ENCODE measurements at regions not wholly inside any gene's neighbourhood (a gene's known extent, or its start where the extent isn't known, plus 50 kb on each side); places are given as distances from the start of the nearest gene placed in this dataset.
"Not testable (repeated sequence)": the region's sequence is repeated elsewhere in the genome, so short reads cannot be mapped to it uniquely, and the experiment has no call there.

GRCh38 chr7:125299003-125299765 is 369.6 kb upstream of the POT1 start:
- no peak for DNase-seq (ENCODE audit: extremely low read depth, low read depth, low spot score)

- DNase-seq (ENCODE audit: extremely low read depth, low read depth, low spot score): no peak
These were observed 350.3 kb upstream of the POT1 start for GRCh38 chr7:125279961-125280360.

GRCh38 chr7:125278318-125278717 is 348.7 kb upstream of the POT1 start:
- no peak for DNase-seq (ENCODE audit: extremely low read depth, low read depth, low spot score)

GRCh38 chr7:125274742-125275141 is 345.1 kb upstream of the POT1 start:
- not testable (repeated sequence) for DNase-seq (ENCODE audit: extremely low read depth, low read depth, low spot score)

- not testable (repeated sequence) for DNase-seq (ENCODE audit: extremely low read depth, low read depth, low spot score)
These were observed 334.7 kb upstream of the POT1 start for GRCh38 chr7:125264174-125264856.

GRCh38 chr7:125258876-125259417 is 329.3 kb upstream of the POT1 start:
- not testable (repeated sequence) for DNase-seq (ENCODE audit: extremely low read depth, low read depth, low spot score)

- DNase-seq (ENCODE audit: extremely low read depth, low read depth, low spot score): no peak
These were observed 328.0 kb upstream of the POT1 start for GRCh38 chr7:125257617-125258016.

- no peak for DNase-seq (ENCODE audit: extremely low read depth, low read depth, low spot score)
These were observed 326.8 kb upstream of the POT1 start for GRCh38 chr7:125256446-125256845.

- no peak for DNase-seq (ENCODE audit: extremely low read depth, low read depth, low spot score)
These were observed 326.2 kb upstream of the POT1 start for GRCh38 chr7:125255810-125256209.

- no peak for DNase-seq (ENCODE audit: extremely low read depth, low read depth, low spot score)
These were observed 324.9 kb upstream of the POT1 start for GRCh38 chr7:125254566-125254965.

- no peak for DNase-seq (ENCODE audit: extremely low read depth, low read depth, low spot score)
These were observed 324.0 kb upstream of the POT1 start for GRCh38 chr7:125253452-125254190.

- DNase-seq (ENCODE audit: extremely low read depth, low read depth, low spot score): no peak
These were observed 318.0 kb upstream of the POT1 start for GRCh38 chr7:125247514-125248098.

- DNase-seq (ENCODE audit: extremely low read depth, low read depth, low spot score): no peak
These were observed 317.1 kb upstream of the POT1 start for GRCh38 chr7:125246706-125247105.

- DNase-seq (ENCODE audit: extremely low read depth, low read depth, low spot score): no peak
These were observed 311.9 kb upstream of the POT1 start for GRCh38 chr7:125241548-125241947.

- no peak for DNase-seq (ENCODE audit: extremely low read depth, low read depth, low spot score)
These were observed 293.0 kb upstream of the POT1 start for GRCh38 chr7:125222596-125222995.

- DNase-seq (ENCODE audit: extremely low read depth, low read depth, low spot score): no peak
These were observed 288.5 kb upstream of the POT1 start for GRCh38 chr7:125218076-125218475.

- no peak for DNase-seq (ENCODE audit: extremely low read depth, low read depth, low spot score)
These were observed 271.4 kb upstream of the POT1 start for GRCh38 chr7:125201002-125201401.

- DNase-seq (ENCODE audit: extremely low read depth, low read depth, low spot score): no peak
These were observed 268.2 kb upstream of the POT1 start for GRCh38 chr7:125197731-125198393.

- no peak for DNase-seq (ENCODE audit: extremely low read depth, low read depth, low spot score)
These were observed 265.5 kb upstream of the POT1 start for GRCh38 chr7:125195156-125195555.

GRCh38 chr7:125193263-125193662 is 263.6 kb upstream of the POT1 start:
- DNase-seq (ENCODE audit: extremely low read depth, low read depth, low spot score): no peak
